Immature natural killer cell (primary cell): ENCODE measurements at regions not wholly inside any gene's neighbourhood (a gene's known extent, or its start where the extent isn't known, plus 50 kb on each side); places are given as distances from the start of the nearest gene placed in this dataset.
A peak's percentile ranks its signal among the peaks of the same experiment; 100 is the strongest.

Source experiments
- DNase-seq, 3 donors: peaks; one replicate each; pipeline ENCODE4 v3.0.0; 2022; ENCODE audit warnings: mixed read lengths in 1 of 3
- H3K27ac Mint-ChIP-seq, 6 donors: one replicate each; pipeline ENCODE4 v1.8.0; 2020; ENCODE audit warnings: mixed read lengths in 6 of 6, mild to moderate bottlenecking in 5 of 6, inconsistent platforms in 4 of 6, moderate library complexity in 3 of 6
- H3K27me3 Mint-ChIP-seq, 3 donors: one replicate each; pipeline ENCODE4 v1.8.0; 2020 to 2021; ENCODE audit warnings: low read depth in 3 of 3, mild to moderate bottlenecking in 3 of 3, mixed read lengths in 3 of 3, moderate library complexity in 3 of 3, inconsistent platforms in 1 of 3
- H3K36me3 Mint-ChIP-seq, 3 donors: one replicate each; pipeline ENCODE4 v1.8.0; 2020; ENCODE audit warnings: mixed read lengths in 3 of 3, inconsistent platforms in 2 of 3, mild to moderate bottlenecking in 2 of 3
- H3K4me1 Mint-ChIP-seq, 2 donors: one replicate each; pipeline ENCODE4 v1.8.0; 2020; ENCODE audit warnings: inconsistent platforms in 2 of 2, mild to moderate bottlenecking in 2 of 2, mixed read lengths in 2 of 2, moderate library complexity in 1 of 2
- H3K4me3 Mint-ChIP-seq, 5 donors: one replicate each; pipeline ENCODE4 v1.8.0; 2020; ENCODE audit warnings: mild to moderate bottlenecking in 5 of 5, mixed read lengths in 5 of 5, inconsistent platforms in 3 of 5, moderate library complexity in 3 of 5
- H3K9me3 Mint-ChIP-seq, 6 donors: one replicate each; pipeline ENCODE4 v1.8.0; 2020; ENCODE audit warnings: mild to moderate bottlenecking in 6 of 6, mixed read lengths in 6 of 6, inconsistent platforms in 4 of 6, moderate library complexity in 3 of 6

DNA sequence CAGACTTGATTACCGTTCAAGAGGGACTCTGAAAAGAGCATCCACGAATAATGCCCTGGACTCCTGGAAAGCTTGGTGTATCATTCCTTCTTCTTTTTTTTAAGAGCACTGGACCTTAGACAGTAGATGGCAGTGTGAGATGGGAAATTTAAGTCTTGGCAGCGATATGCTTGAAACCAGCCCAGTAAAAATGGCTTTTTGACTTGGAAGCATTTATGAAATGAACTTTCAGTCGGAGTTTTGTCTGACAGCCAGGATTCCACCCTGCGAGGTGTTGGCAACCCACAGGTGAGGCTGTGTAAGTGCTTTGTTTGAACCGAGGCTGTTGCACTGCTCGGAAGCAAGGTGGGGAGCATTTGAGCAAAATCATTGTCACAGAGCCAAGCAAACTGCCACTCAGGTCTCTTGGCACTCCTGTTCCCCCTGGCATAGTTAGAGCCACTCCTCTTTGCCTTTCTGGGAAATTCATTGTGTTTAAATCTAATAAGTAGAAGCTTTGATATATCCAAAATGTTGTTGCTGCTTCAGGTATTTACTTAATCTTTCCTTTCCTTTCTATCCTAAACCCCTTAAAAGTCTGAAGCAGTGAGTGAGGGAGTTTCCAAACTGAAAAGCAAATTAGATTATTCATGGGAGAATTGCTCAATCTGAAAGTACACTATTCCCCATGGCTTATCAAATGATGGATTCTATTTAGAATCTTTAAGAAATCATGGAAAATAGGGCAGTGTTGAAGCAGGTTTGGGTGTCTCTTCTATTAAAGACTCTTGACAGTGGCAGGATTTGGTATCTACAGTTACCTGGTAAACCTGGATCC lies 272.8 kb upstream of the SLC35B3 start:
- DNase-seq, result peak in 1 of 3 donors; percentile 3
- Mint-ChIP-seq H3K27ac (no peak overlapping the region), H3K9me3 (peaks cover 0 to 18% (median 0%) of the 10 kb centered on the region in 6 donors), H3K4me3 (no peak overlapping the region), H3K4me1 (peaks cover 0 to 7% of the 10 kb centered on the region in 2 donors), H3K36me3 (peaks cover 0 to 3% (median 0%) of the 10 kb centered on the region in 3 donors), H3K27me3 (peaks cover 0 to 1% (median 0%) of the 10 kb centered on the region in 3 donors)

DNA sequence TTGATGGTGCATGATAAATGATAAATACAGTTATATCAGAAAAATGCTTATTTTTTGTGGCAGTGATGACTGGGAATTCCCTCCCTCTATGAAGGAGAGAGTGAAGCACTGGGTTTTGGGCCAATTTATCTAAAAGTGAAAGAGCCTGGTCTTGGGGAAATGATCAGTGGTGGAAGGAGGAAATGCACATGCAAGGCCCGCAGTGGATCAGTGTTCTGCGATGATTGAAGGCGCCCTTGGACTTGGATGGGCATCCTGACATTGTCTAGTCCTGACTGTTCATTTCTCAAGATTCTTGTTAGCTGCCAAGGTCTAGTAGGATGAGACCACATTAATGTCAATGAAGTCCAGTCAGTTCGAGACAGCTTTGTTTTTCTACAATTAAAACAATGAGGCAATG lies 272.0 kb upstream of the SLC35B3 start:
- Mint-ChIP-seq H3K9me3 (peaks cover 0 to 17% (median 3%) of the 10 kb centered on the region in 6 donors), H3K36me3 (no peaks in the 10 kb centered on the region), H3K27me3 (peaks cover 0 to 1% (median 0%) of the 10 kb centered on the region in 3 donors), H3K27ac (no peak overlapping the region), H3K4me3 (no peak overlapping the region), H3K4me1 (peaks cover 0 to 7% of the 10 kb centered on the region in 2 donors)
- no peak for DNase-seq

DNA sequence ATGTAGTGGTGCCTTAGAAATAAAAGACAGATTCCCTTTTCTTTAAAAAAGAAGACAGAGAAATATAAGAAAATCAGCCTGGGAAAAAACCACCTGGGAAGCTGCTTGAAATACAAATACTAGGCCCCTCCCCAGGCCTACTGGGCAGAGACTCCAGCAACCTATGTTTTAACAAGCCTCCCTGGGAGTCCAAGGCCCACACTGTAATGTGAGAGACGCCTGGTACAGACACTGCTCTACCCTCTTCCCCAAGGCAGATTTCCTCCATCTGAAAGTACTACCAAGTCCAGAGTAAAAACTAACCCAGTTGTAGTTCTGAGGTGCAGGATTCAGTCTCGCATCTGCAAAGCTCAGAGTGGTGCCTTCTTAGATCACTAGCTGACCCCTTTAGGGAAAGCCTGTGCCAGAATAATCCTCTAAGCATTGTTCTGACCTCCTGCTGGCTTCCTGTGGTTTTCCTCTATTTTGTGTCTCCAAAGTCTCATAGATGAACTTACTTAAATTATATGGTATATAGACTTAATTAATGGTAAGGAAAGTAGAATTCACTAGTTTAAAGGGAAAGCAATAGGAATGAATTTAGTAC lies 270.2 kb upstream of the SLC35B3 start:
- DNase-seq, result no peak
- Mint-ChIP-seq H3K9me3 (peaks cover 1 to 33% (median 4%) of the 10 kb centered on the region in 6 donors), H3K4me1 (peaks cover 0 to 7% of the 10 kb centered on the region in 2 donors), H3K27ac (no peak overlapping the region), H3K4me3 (no peak overlapping the region), H3K27me3 (peaks cover 0 to 1% (median 0%) of the 10 kb centered on the region in 3 donors), H3K36me3 (no peaks in the 10 kb centered on the region)

DNA sequence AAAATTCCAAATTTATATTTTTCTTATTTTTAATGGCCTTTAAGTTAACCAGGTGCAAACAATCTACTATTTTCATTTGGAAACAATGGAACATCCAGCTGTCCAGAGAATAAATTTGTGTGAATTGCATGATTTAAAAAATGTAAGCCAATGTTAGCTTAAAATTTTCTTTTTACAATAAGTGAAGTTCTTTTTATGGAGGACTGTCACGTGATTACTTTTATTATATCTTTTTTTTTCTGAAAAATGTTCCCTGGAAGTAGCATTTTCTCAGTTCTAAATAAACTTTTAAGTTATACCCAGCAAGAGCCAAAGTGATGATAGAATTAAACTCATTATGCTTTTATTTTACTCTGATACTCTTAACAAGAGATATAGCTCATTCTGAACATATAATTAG lies 267.7 kb upstream of the SLC35B3 start:
- Mint-ChIP-seq H3K4me1 (peaks cover 0 to 2% of the 10 kb centered on the region in 2 donors), H3K27me3 (peaks cover 0 to 1% (median 0%) of the 10 kb centered on the region in 3 donors), H3K4me3 (no peak overlapping the region), H3K27ac (no peak overlapping the region), H3K36me3 (no peaks in the 10 kb centered on the region), H3K9me3 (peaks cover 2 to 19% (median 4%) of the 10 kb centered on the region in 6 donors)
- DNase-seq, result no peak

DNA sequence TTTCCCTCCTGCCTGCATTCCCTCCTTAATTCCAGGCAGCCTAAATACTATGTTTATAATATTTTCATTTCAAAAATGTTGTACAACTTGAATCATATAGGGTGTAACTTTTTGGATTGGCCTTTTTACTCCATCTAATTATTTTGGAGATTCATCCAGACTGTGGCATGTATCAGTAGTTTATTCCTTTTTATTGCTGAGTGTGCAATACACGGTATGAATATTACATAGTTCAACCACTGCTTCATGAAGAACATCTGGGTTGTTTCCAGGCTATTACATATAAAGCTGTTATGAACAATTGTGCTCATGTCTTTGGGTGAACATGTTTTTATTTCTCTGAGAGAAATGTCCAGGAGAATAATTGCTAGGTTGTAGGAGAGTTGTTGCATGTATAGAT lies 253.5 kb upstream of the SLC35B3 start:
- no peak overlapping the region for H3K4me3 Mint-ChIP-seq
- no peak for DNase-seq
- peaks cover 1 to 4% (median 2%) of the 10 kb centered on the region in 3 donors for H3K27me3 Mint-ChIP-seq
- H3K27ac Mint-ChIP-seq, result no peak overlapping the region
- H3K36me3 Mint-ChIP-seq, result no peaks in the 10 kb centered on the region
- H3K9me3 Mint-ChIP-seq, result peaks cover 5 to 33% (median 14%) of the 10 kb centered on the region in 6 donors
- no peaks in the 10 kb centered on the region for H3K4me1 Mint-ChIP-seq

DNA sequence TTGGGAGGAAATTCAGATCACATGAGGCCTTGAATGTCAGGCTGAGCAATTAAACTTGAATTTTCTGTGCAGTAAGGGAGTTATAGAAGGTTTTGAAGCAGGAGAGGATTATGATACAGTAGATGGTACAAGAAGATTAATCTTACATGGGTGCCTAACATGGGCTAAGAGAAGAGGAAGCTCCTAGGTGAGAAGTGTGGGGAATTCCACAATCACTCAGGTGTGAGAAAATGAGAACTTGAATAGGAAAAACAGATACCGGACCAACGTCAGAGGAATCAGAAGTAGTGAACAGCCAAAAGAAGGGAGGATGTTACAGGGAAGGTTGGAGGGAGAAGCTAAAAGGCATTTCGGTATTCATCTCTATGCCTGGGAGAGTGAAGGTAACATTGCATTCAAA lies 250.7 kb upstream of the SLC35B3 start:
- peaks cover 5 to 28% (median 9%) of the 10 kb centered on the region in 6 donors for H3K9me3 Mint-ChIP-seq
- H3K27me3 Mint-ChIP-seq, result peaks cover 0 to 2% (median 1%) of the 10 kb centered on the region in 3 donors
- no peak for DNase-seq
- no peak overlapping the region for H3K27ac Mint-ChIP-seq
- H3K4me3 Mint-ChIP-seq, result no peak overlapping the region
- H3K4me1 Mint-ChIP-seq, result no peaks in the 10 kb centered on the region
- no peaks in the 10 kb centered on the region for H3K36me3 Mint-ChIP-seq

DNA sequence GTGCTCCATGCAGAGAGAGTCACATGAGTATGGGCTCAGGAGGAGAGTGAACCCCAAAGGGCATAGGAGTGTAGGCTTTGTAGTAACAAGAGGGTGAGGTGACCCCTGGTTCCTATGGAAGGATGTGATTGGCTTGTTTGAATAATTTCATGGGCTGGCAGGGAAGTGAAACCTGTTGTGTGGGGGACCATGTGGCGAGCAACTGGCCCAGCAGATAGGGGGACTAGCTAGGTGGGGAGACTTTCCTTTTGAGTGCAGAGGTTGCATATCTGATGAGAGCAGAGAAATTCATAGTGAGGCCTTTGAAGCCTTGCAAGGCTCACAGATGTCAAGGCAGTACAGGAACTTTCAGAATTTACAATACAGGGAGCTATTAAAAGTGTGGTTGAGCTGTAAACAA lies 247.9 kb upstream of the SLC35B3 start:
- Mint-ChIP-seq H3K4me3 (no peak overlapping the region), H3K27me3 (peaks cover 0 to 5% (median 2%) of the 10 kb centered on the region in 3 donors), H3K9me3 (peaks cover 3 to 38% (median 13%) of the 10 kb centered on the region in 6 donors), H3K27ac (no peak overlapping the region), H3K36me3 (no peaks in the 10 kb centered on the region), H3K4me1 (no peaks in the 10 kb centered on the region)
- DNase-seq, result no peak

DNA sequence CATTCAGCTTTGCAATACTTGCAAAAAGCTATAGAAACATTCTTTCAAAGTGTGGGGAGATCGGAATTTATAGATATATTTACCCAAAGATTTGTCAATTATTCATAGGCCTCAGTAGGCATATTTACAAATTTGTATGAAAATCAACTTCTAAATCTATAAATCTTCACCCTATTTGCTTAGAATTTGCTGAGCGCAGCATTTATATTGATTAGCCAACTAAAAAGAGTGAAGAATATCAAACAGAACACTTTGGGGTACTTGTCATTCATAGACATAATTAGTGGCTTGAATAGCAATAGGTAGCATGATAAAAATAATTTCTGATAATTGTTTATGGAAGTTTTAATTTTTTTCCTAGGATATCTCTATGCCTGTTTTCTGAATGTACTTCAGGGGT lies 244.5 kb upstream of the SLC35B3 start:
- H3K27ac Mint-ChIP-seq, result no peak overlapping the region
- DNase-seq, result no peak
- H3K4me3 Mint-ChIP-seq, result no peak overlapping the region
- peaks cover 0 to 4% (median 0%) of the 10 kb centered on the region in 3 donors for H3K36me3 Mint-ChIP-seq
- H3K27me3 Mint-ChIP-seq, result peaks cover 0 to 3% (median 0%) of the 10 kb centered on the region in 3 donors
- H3K9me3 Mint-ChIP-seq, result peaks cover 4 to 39% (median 13%) of the 10 kb centered on the region in 6 donors
- H3K4me1 Mint-ChIP-seq, result no peaks in the 10 kb centered on the region

DNA sequence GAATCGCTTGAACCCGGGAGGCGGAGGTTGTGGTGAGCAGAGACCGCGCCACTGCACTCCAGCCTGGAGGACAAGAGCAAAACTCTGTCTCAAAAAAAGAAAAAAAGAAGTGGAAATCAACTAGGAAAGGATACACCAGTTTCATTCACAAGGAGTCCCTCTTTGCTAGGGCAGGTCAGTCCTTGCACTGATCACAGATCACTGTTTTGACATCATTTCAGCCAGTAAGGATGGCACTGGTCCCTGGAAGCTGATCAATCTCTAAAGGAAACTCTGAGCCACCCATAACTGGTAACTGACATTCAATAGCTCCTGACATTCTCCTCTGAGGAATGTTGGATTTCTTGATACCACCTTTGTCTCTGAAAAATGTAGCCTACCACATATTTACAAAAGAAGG lies 243.1 kb upstream of the SLC35B3 start:
- DNase-seq, result no peak
- H3K27me3 Mint-ChIP-seq, result peaks cover 0 to 3% (median 0%) of the 10 kb centered on the region in 3 donors
- H3K4me3 Mint-ChIP-seq, result no peak overlapping the region
- H3K9me3 Mint-ChIP-seq, result peaks cover 8 to 43% (median 14%) of the 10 kb centered on the region in 6 donors
- H3K4me1 Mint-ChIP-seq, result no peaks in the 10 kb centered on the region
- peaks cover 0 to 4% (median 0%) of the 10 kb centered on the region in 3 donors for H3K36me3 Mint-ChIP-seq
- no peak overlapping the region for H3K27ac Mint-ChIP-seq

DNA sequence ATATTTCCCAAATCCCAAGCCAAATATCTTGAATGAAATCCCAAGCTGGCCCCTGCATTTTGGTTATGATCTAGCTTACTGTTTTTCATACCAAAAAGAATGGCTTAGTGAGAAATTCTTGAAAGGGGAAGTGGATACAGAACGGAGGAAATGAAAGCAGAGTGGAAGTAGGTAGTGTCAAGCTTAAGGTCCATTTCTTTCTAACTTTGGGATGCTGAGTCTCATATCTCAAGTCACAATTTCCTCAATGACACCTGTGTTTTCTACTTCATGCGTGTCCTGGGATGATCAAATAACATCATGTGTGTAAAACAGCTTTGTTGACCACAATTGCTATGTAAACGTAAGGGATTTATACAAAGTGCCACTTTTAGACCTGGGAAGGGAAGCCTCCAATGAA lies 238.8 kb upstream of the SLC35B3 start:
- H3K4me1 Mint-ChIP-seq, result no peaks in the 10 kb centered on the region
- H3K9me3 Mint-ChIP-seq, result peaks cover 7 to 30% (median 14%) of the 10 kb centered on the region in 6 donors
- H3K27me3 Mint-ChIP-seq, result no peaks in the 10 kb centered on the region
- H3K27ac Mint-ChIP-seq, result no peak overlapping the region
- no peak overlapping the region for H3K4me3 Mint-ChIP-seq
- H3K36me3 Mint-ChIP-seq, result peaks cover 0 to 4% (median 0%) of the 10 kb centered on the region in 3 donors
- no peak for DNase-seq

DNA sequence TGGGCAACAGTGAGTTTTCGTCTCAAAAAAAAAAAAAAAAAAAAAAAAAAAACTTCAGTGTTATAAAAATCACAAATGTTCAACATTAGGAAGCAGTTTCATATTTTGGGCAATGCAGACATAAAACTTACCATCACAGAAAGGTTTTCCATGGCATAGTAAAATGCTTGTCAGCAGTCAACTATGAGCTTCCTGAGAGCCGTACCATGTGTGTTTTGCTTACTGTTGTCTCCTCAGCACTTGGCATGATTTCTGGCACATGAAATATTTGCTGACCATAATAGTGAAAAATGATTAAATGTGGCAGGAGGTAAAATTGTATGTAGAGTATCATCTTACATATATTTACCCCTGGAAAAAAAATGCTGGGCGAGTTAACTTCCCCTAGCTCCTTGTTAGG lies 237.5 kb upstream of the SLC35B3 start:
- no peak overlapping the region for H3K4me3 Mint-ChIP-seq

DNA sequence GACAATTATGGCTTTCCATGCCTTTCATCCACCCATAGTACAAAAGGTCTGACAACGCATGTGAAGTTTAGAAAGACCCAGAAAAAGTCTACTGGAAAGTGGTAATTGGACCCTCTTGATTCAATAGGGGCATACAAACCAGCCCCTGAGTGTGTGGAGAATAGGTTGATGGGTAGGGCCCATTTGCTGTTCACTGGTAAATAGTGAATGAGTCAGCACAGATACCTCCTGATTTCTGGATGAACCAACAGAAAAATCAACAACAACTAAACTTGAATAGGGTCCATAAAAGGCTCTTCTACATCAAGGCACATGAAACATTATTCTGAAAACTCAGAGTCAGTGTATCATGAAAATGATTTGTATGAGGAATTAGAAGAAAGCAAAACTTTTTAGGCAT lies 235.4 kb upstream of the SLC35B3 start:
- Mint-ChIP-seq H3K4me3 (no peak overlapping the region), H3K4me1 (no peaks in the 10 kb centered on the region), H3K9me3 (peaks cover 8 to 37% (median 18%) of the 10 kb centered on the region in 6 donors), H3K36me3 (no peaks in the 10 kb centered on the region), H3K27ac (no peak overlapping the region), H3K27me3 (no peaks in the 10 kb centered on the region)
- no peak for DNase-seq

More for the DNA sequence above, 237.5 kb upstream of the SLC35B3 start:
- DNase-seq, result no peak
- H3K27me3 Mint-ChIP-seq, result no peaks in the 10 kb centered on the region
- peaks cover 0 to 2% (median 0%) of the 10 kb centered on the region in 3 donors for H3K36me3 Mint-ChIP-seq
- H3K4me1 Mint-ChIP-seq, result no peaks in the 10 kb centered on the region
- no peak overlapping the region for H3K27ac Mint-ChIP-seq
- H3K9me3 Mint-ChIP-seq, result peaks cover 5 to 28% (median 15%) of the 10 kb centered on the region in 6 donors

DNA sequence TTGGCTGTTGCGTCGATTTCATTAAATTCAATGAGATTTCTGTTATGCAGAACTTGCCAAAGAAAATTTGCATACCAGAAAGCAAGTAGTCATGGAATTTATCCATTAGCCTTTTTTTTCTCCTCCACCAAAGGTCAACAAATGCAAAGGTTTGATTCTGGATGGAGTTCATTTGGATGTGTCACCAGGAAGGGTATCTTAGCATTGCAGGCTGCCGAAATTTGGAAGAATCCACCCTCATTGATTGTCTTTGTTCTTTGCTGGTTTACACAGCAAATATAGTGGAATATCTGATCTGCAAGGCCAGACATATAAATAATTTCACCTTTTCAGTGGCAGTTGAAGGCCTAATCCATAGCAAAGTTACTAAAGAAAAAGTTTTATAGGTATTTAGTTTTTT lies 229.4 kb upstream of the SLC35B3 start:
- Mint-ChIP-seq H3K4me1 (no peaks in the 10 kb centered on the region), H3K4me3 (no peak overlapping the region), H3K27ac (no peak overlapping the region), H3K36me3 (no peaks in the 10 kb centered on the region), H3K9me3 (peaks cover 3 to 42% (median 9%) of the 10 kb centered on the region in 6 donors), H3K27me3 (no peaks in the 10 kb centered on the region)
- DNase-seq, result no peak

DNA sequence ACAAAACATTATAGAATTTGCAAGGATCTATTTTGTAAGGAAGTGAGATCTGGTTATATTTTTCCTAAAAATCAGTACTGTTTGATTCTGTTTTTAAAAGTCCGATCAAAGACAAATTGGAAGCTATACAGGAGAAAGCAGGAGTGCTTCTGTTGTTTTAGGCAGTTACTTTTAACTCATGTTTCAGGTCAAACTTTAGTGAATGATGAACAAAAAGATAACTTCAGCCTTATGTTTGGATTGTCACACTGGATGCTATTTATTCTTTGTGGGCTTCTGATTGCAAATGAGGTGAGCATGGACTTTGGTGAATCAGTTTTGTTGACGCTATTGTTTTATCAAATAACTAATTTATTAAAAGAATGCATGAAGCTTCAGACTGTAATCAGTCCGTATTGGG lies 228.7 kb upstream of the SLC35B3 start:
- peaks cover 0 to 40% (median 9%) of the 10 kb centered on the region in 6 donors for H3K9me3 Mint-ChIP-seq
- no peak for DNase-seq
- no peak overlapping the region for H3K4me3 Mint-ChIP-seq
- H3K36me3 Mint-ChIP-seq, result no peaks in the 10 kb centered on the region
- no peaks in the 10 kb centered on the region for H3K27me3 Mint-ChIP-seq
- H3K27ac Mint-ChIP-seq, result no peak overlapping the region
- no peaks in the 10 kb centered on the region for H3K4me1 Mint-ChIP-seq
